IPS-18a (cell line): ENCODE measurements at regions not wholly inside any gene's neighbourhood (a gene's known extent, or its start where the extent isn't known, plus 50 kb on each side); places are given as distances from the start of the nearest gene placed in this dataset.

ENCODE experiments used
- H3K27ac ChIP-seq: one replicate; pipeline ENCODE4 v1.5.1; 2013; ENCODE audit warnings: low read length
- H3K27me3 ChIP-seq: one replicate; pipeline ENCODE4 v1.6.1; 2013; ENCODE audit warnings: mild to moderate bottlenecking, low read length; ENCODE audit not compliant: control insufficient read depth, insufficient read depth
- H3K36me3 ChIP-seq: one replicate; pipeline ENCODE4 v1.6.1; 2013; ENCODE audit warnings: low read depth, low read length; ENCODE audit not compliant: control insufficient read depth
- H3K4me1 ChIP-seq: one replicate; pipeline ENCODE4 v1.6.1; 2013; ENCODE audit warnings: low read depth, low read length; ENCODE audit not compliant: control insufficient read depth
- H3K4me3 ChIP-seq: one replicate; pipeline ENCODE4 v1.5.1; 2013; ENCODE audit warnings: low read length
- H3K9ac ChIP-seq: one replicate; pipeline ENCODE4 v1.6.1; 2013; ENCODE audit warnings: mild to moderate bottlenecking, low read length, moderate library complexity
- H3K9me3 ChIP-seq: one replicate; pipeline ENCODE4 v1.6.1; 2013; ENCODE audit warnings: low read depth, low read length; ENCODE audit not compliant: control insufficient read depth

DNA sequence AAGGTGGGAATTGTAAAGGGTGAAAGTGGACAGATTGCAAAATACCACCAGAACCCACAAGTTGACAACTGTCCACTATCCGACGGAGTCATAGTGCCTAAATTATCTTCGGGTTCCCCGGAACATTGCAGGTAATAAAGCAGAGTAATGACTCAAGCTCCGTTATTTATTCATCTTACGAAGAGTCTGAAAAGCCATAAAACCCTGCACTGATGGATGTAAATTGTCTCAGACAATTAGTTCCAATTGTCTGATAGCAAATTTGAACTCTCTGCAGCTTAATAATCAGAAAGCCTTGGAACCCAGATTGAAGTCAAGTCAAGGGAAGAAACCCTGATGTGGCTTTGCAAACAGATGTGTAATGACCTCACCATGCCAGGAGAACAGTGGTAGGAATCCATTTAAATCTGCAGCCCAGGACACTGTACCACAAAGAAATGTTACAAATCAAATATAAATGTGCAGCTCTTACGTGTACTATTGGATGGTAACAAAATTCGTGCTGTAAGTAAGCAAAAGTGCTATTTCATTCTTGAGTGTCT lies 437.3 kb upstream of the SOX11 start:
- Histone ChIP-seq H3K9ac (no peak overlapping the region), H3K4me3 (no peak overlapping the region), H3K9me3 (no peaks in the 10 kb centered on the region), H3K27me3 (no peaks in the 10 kb centered on the region), H3K27ac (no peak overlapping the region), H3K36me3 (no peaks in the 10 kb centered on the region), H3K4me1 (no peaks in the 10 kb centered on the region)

DNA sequence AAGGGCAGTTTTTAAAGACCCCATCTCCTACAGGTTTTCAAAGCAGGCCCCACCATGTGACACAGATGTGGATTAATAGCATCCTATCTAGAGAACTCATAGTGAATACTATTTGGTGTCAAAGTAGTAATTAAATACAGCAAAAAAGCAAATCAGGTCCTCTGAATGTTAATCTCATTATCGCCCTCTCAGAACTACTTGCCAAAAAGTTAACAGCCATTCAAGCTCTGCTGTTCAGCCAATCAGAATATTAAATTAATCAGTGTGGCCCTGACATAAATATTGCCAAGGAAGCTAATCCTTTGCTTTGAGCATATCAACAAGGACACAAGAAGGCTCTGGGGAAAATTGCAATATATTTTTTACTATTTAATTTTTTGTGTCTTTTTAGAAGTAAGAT lies 428.9 kb upstream of the SOX11 start:
- Histone ChIP-seq H3K4me1 (no peaks in the 10 kb centered on the region), H3K9ac (no peak overlapping the region), H3K36me3 (no peaks in the 10 kb centered on the region), H3K9me3 (no peaks in the 10 kb centered on the region), H3K4me3 (no peak overlapping the region), H3K27me3 (no peaks in the 10 kb centered on the region), H3K27ac (no peak overlapping the region)

DNA sequence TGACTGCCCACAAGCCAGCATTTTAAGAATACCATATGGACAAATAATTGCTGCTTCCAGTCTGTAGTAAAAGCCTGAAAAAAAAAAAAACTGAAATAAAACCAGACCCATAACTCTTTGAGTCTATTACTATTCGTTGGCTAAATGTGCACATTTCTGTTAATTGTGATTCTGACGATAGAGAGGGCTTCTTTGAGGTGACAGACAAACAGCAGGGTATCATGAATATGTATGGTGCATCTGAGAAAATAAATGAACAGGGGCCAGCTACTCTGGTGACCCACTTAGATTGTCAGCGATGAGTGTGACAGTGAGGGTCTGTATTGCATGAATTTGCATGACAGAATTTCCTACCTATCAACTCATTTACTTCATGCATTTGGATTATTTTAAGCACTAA lies 427.8 kb upstream of the SOX11 start:
- H3K9ac ChIP-seq: no peak overlapping the region
- H3K4me1 ChIP-seq: no peaks in the 10 kb centered on the region
- no peaks in the 10 kb centered on the region for H3K27me3 ChIP-seq
- no peaks in the 10 kb centered on the region for H3K36me3 ChIP-seq
- H3K27ac ChIP-seq: no peak overlapping the region
- H3K4me3 ChIP-seq: no peak overlapping the region
- no peaks in the 10 kb centered on the region for H3K9me3 ChIP-seq

GRCh38 chr2:5285061-5285460 lies 407.1 kb upstream of the SOX11 start:
- Histone ChIP-seq H3K27me3 (no peaks in the 10 kb centered on the region), H3K36me3 (no peaks in the 10 kb centered on the region)

DNA sequence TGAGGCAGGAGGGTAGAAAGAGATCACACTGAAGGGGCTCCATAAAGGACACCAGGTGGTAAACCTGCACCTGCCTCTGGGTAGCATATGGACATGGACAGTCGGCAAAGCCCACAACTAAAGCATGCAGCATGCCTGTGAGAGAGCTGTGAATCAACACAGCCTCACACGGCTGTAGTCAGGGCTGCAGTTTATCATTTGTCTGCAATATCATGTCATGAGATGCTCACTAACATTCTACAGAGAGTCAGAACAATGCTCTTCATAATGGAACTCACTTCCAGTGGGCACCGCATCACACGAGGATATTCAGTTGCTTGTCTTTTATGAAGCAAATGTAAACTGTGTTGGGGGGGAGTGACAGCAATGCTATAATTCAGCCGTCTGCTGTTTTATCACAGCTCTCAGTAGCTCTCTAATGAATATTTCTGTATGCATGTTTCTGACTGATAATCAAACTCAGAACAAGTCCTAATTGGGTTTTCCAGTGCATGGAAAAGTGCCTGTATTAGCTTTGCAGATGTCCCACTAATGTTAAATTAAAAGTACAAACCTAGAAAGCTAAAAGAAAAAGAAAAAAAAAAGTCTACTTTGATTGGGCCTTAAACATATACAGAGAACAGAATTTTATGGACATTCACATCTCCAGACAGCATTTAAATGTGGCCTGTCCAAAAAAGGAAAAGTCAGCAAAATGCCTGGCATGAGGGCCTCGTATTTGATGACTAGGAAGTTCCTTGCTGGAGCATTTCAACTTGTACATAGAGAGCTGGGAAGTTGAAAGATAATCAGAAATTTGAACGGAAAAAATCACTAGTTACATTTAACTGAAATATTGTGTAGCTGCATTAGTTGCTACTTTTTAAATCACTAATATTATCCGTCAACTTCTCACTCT lies 406.1 kb upstream of the SOX11 start:
- no peak overlapping the region for H3K9ac ChIP-seq
- H3K27me3 ChIP-seq: no peaks in the 10 kb centered on the region
- H3K4me1 ChIP-seq: no peaks in the 10 kb centered on the region
- no peak overlapping the region for H3K27ac ChIP-seq
- no peaks in the 10 kb centered on the region for H3K9me3 ChIP-seq
- no peak overlapping the region for H3K4me3 ChIP-seq
- no peaks in the 10 kb centered on the region for H3K36me3 ChIP-seq

More at GRCh38 chr2:5285061-5285460, 407.1 kb upstream of the SOX11 start:
- H3K4me3 ChIP-seq: no peak overlapping the region
- H3K9me3 ChIP-seq: no peaks in the 10 kb centered on the region
- no peak overlapping the region for H3K9ac ChIP-seq
- H3K4me1 ChIP-seq: no peaks in the 10 kb centered on the region
- no peak overlapping the region for H3K27ac ChIP-seq

DNA sequence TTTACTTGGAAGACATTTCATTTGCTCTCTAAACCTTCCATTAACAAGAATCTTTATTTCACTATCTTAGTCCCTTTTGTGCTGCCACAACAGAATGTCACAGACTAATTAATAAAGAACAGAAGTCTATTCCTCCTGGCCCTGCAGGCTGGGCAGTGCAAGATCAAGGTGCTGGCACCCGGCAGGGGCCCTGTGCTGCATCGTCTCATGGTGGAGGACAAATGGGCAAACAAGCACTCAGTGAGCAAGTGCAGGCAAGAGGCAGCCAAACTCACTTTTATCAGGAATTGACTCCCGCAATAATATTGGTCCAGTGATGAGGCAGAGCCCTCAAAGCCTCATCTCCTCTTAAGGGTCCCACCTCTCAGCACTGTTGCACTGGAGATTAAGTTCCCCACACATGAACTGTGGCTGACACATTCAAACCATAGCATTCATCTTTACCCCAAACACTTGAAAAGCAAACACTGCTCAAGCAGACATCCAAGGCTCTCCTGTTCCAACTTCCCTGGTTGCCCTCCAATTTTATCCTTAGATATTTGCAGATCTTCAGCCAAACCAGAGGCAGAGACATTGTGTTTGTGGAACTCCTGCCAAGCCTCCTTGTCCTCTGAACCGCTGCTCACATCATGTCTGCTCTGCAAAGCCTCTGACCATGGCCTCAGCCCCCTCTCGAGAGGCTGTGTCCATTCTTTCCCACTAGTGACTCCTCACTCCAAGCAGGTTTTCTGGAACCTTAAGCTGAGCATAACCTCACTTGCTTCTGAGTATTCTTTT lies 404.4 kb upstream of the SOX11 start:
- H3K4me1 ChIP-seq: peaks cover 6% of the 10 kb centered on the region

GRCh38 chr2:5290900-5291546 lies 401.2 kb upstream of the SOX11 start:
- no peaks in the 10 kb centered on the region for H3K36me3 ChIP-seq
- H3K9ac ChIP-seq: no peak overlapping the region
- no peaks in the 10 kb centered on the region for H3K27me3 ChIP-seq
- H3K4me1 ChIP-seq: peaks cover 6% of the 10 kb centered on the region
- no peak overlapping the region for H3K4me3 ChIP-seq
- H3K27ac ChIP-seq: no peak overlapping the region
- no peaks in the 10 kb centered on the region for H3K9me3 ChIP-seq

More for the DNA sequence above, 404.4 kb upstream of the SOX11 start:
- Histone ChIP-seq H3K36me3 (no peaks in the 10 kb centered on the region), H3K9ac (no peak overlapping the region), H3K27ac (no peak overlapping the region), H3K9me3 (no peaks in the 10 kb centered on the region), H3K4me3 (no peak overlapping the region), H3K27me3 (no peaks in the 10 kb centered on the region)

DNA sequence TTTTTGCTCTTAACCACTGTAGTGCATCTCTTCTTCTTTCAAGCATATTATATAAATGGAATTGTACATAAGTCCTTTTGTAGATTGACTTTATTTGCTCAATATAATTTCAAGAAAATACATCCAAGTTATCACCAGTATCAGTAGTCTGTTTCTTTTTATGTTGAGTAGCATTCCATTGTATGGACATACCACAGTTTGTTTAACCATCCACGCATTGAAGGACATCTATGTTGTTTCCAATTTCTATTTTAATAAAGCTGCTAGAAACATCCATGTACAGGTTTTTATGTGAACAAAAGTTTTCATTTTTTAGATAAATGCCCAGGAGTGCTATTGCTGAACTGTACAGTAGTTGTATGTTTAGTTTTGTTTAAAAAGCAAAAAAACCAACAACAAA lies 387.5 kb upstream of the SOX11 start:
- H3K27me3 ChIP-seq: no peaks in the 10 kb centered on the region
- no peak overlapping the region for H3K4me3 ChIP-seq
- H3K36me3 ChIP-seq: no peaks in the 10 kb centered on the region
- no peaks in the 10 kb centered on the region for H3K9me3 ChIP-seq
- H3K4me1 ChIP-seq: no peaks in the 10 kb centered on the region
- no peak overlapping the region for H3K9ac ChIP-seq
- no peak overlapping the region for H3K27ac ChIP-seq

- H3K9ac ChIP-seq: no peak overlapping the region
- no peak overlapping the region for H3K27ac ChIP-seq
- no peak overlapping the region for H3K4me3 ChIP-seq
- H3K36me3 ChIP-seq: no peaks in the 10 kb centered on the region
- H3K9me3 ChIP-seq: no peaks in the 10 kb centered on the region
- H3K27me3 ChIP-seq: no peaks in the 10 kb centered on the region
- H3K4me1 ChIP-seq: no peaks in the 10 kb centered on the region
These were observed 377.1 kb upstream of the SOX11 start for GRCh38 chr2:5315041-5315440.

DNA sequence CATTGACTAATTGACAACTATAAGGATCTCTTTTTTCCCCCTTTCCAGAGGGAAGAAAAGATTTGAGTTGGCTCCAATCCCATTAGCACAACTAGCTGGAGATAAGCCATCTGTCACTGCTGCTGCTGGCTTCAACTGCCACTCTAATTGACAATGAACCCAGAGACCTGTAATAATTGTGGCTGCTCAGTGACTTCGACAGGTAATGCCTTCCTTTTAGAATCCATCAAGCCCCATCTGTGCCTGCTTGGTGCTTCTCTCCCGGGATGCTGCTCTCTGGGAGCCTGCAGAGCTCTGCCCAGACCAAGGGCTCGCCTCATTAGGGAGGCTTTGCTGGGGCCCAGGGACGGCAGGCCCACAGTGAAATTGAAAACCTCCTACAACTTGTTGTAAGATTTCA lies 376.7 kb upstream of the SOX11 start:
- no peak overlapping the region for H3K4me3 ChIP-seq
- no peaks in the 10 kb centered on the region for H3K27me3 ChIP-seq
- H3K4me1 ChIP-seq: no peaks in the 10 kb centered on the region
- no peaks in the 10 kb centered on the region for H3K9me3 ChIP-seq
- H3K9ac ChIP-seq: no peak overlapping the region
- no peaks in the 10 kb centered on the region for H3K36me3 ChIP-seq
- no peak overlapping the region for H3K27ac ChIP-seq

DNA sequence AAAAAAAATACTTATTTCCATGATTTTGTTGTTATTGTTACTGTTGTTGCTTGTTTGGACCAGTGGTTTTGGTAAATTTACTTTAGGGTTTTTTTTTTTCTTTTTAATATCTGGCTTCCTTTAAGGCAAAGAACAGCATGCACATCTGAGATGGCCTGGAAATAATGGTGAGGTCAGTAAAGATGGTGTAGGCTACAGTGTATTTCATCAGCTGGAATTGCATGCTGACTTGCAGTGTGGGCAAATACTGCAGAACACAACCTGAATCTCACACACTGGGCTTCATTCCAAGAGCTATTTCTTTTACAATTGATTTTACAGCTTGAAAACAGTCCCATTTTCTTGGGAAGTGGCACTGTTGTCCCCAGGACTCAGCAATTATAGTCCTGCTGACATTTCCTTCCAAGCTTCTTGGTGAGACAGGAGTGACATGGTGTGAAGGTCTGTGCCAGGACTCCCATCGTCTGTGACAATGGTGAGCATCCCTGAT lies 376.1 kb upstream of the SOX11 start:
- no peak overlapping the region for H3K27ac ChIP-seq
- no peaks in the 10 kb centered on the region for H3K4me1 ChIP-seq
- no peaks in the 10 kb centered on the region for H3K9me3 ChIP-seq
- no peak overlapping the region for H3K9ac ChIP-seq
- H3K4me3 ChIP-seq: no peak overlapping the region
- H3K36me3 ChIP-seq: no peaks in the 10 kb centered on the region
- no peaks in the 10 kb centered on the region for H3K27me3 ChIP-seq
